ENCODE measurements at regions not wholly inside any gene's neighbourhood (a gene's known extent, or its start where the extent isn't known, plus 50 kb on each side); places are given as distances from the start of the nearest gene placed in this dataset.

DNA sequence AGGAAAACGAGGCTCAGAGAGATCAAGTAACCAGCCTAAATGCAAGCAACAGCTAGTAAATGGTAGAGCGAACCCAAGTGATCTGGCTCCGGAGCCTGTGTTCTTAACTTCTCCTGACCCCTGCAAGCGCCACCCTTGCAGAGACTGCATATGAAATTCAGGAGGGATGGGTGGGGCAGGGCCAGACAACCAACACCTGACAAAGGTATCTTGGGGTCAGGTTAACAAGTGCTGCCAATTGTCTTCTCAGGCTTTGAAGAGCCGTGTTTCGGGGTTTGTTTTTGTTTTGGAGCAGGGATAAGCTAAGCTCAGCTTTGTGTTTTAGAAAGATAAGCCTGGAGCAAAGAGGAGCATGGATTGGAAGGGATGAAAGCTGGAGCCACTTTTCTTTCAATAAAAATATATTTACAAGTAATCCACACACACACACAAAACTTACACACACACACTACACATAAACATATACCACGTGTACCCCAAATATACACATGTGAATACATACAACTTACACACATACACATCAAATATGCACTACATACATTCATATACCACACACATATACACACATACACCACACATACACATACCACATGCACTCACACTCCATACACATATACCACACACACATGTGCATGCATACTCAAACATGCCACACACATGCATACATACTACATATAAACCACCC lies 722.0 kb downstream of the DIAPH3 start:
- H3K27me3 ChIP-seq (ENCODE audit: insufficient read depth, low read depth, severe bottlenecking) = no peaks in the 10 kb centered on the region
- no peaks in the 10 kb centered on the region for H3K9me3 ChIP-seq (ENCODE audit: severe bottlenecking)
- H3K4me3 ChIP-seq (ENCODE audit: low read depth, low read length) = no peak overlapping the region
- no peak for DNase-seq
- TF ChIP-seq, protein P1, sequence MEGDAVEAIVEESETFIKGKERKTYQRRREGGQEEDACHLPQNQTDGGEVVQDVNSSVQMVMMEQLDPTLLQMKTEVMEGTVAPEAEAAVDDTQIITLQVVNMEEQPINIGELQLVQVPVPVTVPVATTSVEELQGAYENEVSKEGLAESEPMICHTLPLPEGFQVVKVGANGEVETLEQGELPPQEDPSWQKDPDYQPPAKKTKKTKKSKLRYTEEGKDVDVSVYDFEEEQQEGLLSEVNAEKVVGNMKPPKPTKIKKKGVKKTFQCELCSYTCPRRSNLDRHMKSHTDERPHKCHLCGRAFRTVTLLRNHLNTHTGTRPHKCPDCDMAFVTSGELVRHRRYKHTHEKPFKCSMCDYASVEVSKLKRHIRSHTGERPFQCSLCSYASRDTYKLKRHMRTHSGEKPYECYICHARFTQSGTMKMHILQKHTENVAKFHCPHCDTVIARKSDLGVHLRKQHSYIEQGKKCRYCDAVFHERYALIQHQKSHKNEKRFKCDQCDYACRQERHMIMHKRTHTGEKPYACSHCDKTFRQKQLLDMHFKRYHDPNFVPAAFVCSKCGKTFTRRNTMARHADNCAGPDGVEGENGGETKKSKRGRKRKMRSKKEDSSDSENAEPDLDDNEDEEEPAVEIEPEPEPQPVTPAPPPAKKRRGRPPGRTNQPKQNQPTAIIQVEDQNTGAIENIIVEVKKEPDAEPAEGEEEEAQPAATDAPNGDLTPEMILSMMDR (IDR thresholded peaks at IDR 0.05; ENCODE audit: low read depth, low read length) = no peak
- no peak overlapping the region for H3K27ac ChIP-seq
- H3K36me3 ChIP-seq = no peaks in the 10 kb centered on the region

DNA sequence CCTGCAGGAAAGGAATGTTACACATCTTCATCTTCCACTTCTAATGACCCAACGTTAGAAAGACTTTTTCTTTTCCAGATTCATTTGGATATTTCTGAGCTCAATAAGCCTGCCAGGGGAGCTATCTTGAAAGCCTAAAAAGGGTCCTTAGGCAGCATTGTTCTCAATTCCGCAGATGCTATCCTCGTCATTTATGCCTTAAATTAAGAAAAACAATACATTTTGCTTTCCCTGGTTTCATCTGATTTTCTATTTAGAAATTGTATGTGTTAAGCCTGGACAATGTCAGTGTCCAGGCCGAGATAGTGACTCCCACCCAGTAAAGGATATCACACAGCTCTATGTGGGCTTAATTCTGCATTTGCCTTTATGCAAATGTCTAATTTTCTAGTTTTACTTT lies 721.3 kb downstream of the DIAPH3 start:
- Histone ChIP-seq H3K27ac (no peak overlapping the region), H3K36me3 (no peaks in the 10 kb centered on the region), H3K27me3 (ENCODE audit: insufficient read depth, low read depth, severe bottlenecking) (no peaks in the 10 kb centered on the region), H3K9me3 (ENCODE audit: severe bottlenecking) (no peaks in the 10 kb centered on the region), H3K4me3 (ENCODE audit: low read depth, low read length) (no peak overlapping the region)
- no peak for DNase-seq
- TF ChIP-seq, protein P1 (IDR thresholded peaks at IDR 0.05; ENCODE audit: low read depth, low read length) = no peak

DNA sequence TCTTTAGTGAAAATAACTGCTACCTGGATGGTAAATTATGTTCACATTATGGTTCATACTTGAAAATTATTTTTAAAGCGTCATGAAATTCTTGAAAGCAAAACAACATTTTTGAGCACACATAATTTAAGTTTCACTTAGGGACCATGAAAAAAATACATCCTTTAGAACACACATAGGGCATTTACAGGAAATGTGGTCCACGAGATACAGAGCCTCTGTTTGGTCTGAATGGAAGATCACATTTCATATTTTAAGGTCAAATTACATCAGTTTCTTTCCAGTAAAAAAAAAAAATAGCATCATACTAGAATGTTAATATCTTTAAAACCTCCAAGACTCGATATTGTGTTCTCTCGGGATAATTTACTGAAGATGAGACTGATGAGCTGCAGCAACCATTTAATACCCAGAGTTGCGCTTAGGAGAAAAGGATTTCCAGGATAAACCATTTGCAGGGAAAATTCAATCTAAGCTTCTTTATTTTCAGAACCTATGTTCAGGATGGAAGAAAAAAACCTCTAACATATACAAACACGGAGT lies 720.7 kb downstream of the DIAPH3 start:
- TF ChIP-seq, protein P1 (IDR thresholded peaks at IDR 0.05; ENCODE audit: low read depth, low read length) = no peak
- H3K9me3 ChIP-seq (ENCODE audit: severe bottlenecking) = no peaks in the 10 kb centered on the region
- no peaks in the 10 kb centered on the region for H3K36me3 ChIP-seq
- no peak overlapping the region for H3K4me3 ChIP-seq (ENCODE audit: low read depth, low read length)
- no peak for DNase-seq
- H3K27ac ChIP-seq = no peak overlapping the region
- no peaks in the 10 kb centered on the region for H3K27me3 ChIP-seq (ENCODE audit: insufficient read depth, low read depth, severe bottlenecking)

DNA sequence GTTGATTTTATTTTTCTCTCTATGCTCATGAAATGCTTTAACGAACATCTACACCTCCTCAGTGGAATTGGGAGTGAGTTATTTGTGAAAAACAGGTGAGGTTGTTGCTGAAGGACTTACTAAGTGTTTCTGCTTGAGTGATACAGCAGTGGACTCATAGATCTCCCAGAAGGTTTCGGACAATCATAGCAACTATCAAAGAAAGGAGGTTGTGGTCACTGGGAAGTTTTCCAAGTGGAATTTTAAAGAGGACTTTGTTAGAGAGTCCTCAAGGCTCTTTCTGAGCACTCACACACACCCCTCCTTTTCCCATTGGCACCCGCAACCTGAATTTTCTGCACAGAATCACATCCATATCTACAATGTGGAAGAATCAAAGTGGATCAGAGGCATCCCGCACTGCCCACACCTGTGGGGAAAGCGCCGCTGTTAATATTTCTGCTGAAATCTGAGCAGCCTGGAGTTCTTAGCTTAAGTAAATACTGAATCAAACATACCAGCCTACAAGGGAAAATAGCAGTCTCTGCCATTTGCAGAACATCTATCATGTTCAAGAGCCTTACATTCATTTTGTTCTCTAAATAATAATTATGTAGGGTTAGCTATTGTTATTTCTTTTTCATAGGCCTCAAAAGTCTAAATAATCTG lies 719.4 kb downstream of the DIAPH3 start:
- TF ChIP-seq, protein P1 (IDR thresholded peaks at IDR 0.05; ENCODE audit: low read depth, low read length) = no peak
- H3K27me3 ChIP-seq (ENCODE audit: insufficient read depth, low read depth, severe bottlenecking) = no peaks in the 10 kb centered on the region
- no peaks in the 10 kb centered on the region for H3K36me3 ChIP-seq
- no peak for DNase-seq
- no peak overlapping the region for H3K27ac ChIP-seq
- no peaks in the 10 kb centered on the region for H3K9me3 ChIP-seq (ENCODE audit: severe bottlenecking)
- H3K4me3 ChIP-seq (ENCODE audit: low read depth, low read length) = no peak overlapping the region

DNA sequence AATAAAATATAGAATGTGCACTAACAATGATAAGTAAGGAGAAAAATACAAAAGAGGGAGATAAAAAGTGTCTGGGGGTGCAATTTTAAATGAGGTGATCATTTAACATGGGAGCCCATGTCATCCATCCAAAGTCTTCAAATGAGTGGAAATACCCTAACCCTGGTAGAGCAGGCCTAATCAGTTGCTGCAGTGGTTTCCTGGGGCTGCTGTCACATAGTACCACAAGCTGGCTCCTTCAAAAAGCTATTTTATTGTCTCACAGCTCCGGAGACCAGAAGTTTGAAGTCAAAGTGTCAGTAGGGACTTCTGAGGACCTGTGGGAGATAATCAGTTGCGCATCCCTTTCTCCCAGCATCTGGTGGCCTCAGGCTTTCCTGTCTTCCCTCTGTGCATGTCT lies 717.9 kb downstream of the DIAPH3 start:
- no peaks in the 10 kb centered on the region for H3K27me3 ChIP-seq (ENCODE audit: insufficient read depth, low read depth, severe bottlenecking)
- no peak overlapping the region for H3K4me3 ChIP-seq (ENCODE audit: low read depth, low read length)
- H3K27ac ChIP-seq = no peak overlapping the region
- no peaks in the 10 kb centered on the region for H3K36me3 ChIP-seq
- no peaks in the 10 kb centered on the region for H3K9me3 ChIP-seq (ENCODE audit: severe bottlenecking)
- no peak for DNase-seq
- TF ChIP-seq, protein P1 (IDR thresholded peaks at IDR 0.05; ENCODE audit: low read depth, low read length) = no peak

Measured in WERI-Rb-1 (cell line).